H9 (cell line): ENCODE measurements at regions not wholly inside any gene's neighbourhood (a gene's known extent, or its start where the extent isn't known, plus 50 kb on each side); places are given as distances from the start of the nearest gene placed in this dataset.
"Not testable (repeated sequence)": the region's sequence is repeated elsewhere in the genome, so short reads cannot be mapped to it uniquely, and the experiment has no call there.

Experiments
- DNase-seq: peaks from one replicate; pipeline ENCODE4 v3.0.0-alpha.2; 2017
- H2AFZ ChIP-seq: one replicate; pipeline ENCODE4 v1.6.1; 2013; ENCODE audit warnings: mild to moderate bottlenecking, low read length, control low read depth, moderate library complexity
- H2AK5ac ChIP-seq: 2 replicates; pipeline ENCODE4 v1.6.1; 2013; ENCODE audit warnings: low read length, control low read depth, mixed read lengths; ENCODE audit not compliant: insufficient read length
- H2BK120ac ChIP-seq: one replicate; pipeline ENCODE4 v1.6.1; 2013; ENCODE audit warnings: low read depth, mild to moderate bottlenecking, low read length, control low read depth, inconsistent platforms; ENCODE audit not compliant: poor library complexity, severe bottlenecking
- H2BK12ac ChIP-seq: 2 replicates; pipeline ENCODE4 v1.6.1; 2013; ENCODE audit warnings: low read length, control low read depth, mixed read lengths, low read depth; ENCODE audit not compliant: insufficient read length
- H2BK15ac ChIP-seq: 2 replicates; pipeline ENCODE4 v1.6.1; 2013; ENCODE audit warnings: low read depth, low read length, control low read depth
- H2BK20ac ChIP-seq: one replicate; pipeline ENCODE4 v1.6.1; 2013; ENCODE audit warnings: low read depth, mild to moderate bottlenecking, low read length, control low read depth, inconsistent platforms; ENCODE audit not compliant: poor library complexity, severe bottlenecking
- H2BK5ac ChIP-seq: 2 replicates; pipeline ENCODE4 v1.6.1; 2013; ENCODE audit warnings: low read length, control low read depth, mixed read lengths; ENCODE audit not compliant: insufficient read length
- H3K14ac ChIP-seq: 2 replicates; pipeline ENCODE4 v1.6.1; 2013; ENCODE audit warnings: low read length, control low read depth; ENCODE audit not compliant: insufficient read depth
- H3K18ac ChIP-seq: 2 replicates; pipeline ENCODE4 v1.6.1; 2013; ENCODE audit warnings: low read depth, mild to moderate bottlenecking, mixed read lengths, low read length, control low read depth; ENCODE audit not compliant: insufficient read length
- H3K23ac ChIP-seq: 2 replicates; pipeline ENCODE4 v1.6.1; 2013; ENCODE audit warnings: low read length, control low read depth, mixed read lengths, low read depth; ENCODE audit not compliant: insufficient read length
- H3K23me2 ChIP-seq: 2 replicates; pipeline ENCODE4 v1.6.1; 2013; ENCODE audit warnings: low read depth, mild to moderate bottlenecking, mixed read lengths, low read length, control low read depth; ENCODE audit not compliant: insufficient read length, poor library complexity, severe bottlenecking
- H3K27ac ChIP-seq: 2 replicates; pipeline ENCODE4 v1.5.1; 2013; ENCODE audit warnings: low read length, control low read depth, mixed read lengths, low read depth; ENCODE audit not compliant: insufficient read length
- H3K27me3 ChIP-seq: 2 replicates; pipeline ENCODE4 v1.6.1; 2013; ENCODE audit warnings: low read length, control low read depth, inconsistent platforms; ENCODE audit not compliant: insufficient read depth
- H3K4ac ChIP-seq: 2 replicates; pipeline ENCODE4 v1.6.1; 2013; ENCODE audit warnings: low read depth, mild to moderate bottlenecking, control low read depth, inconsistent platforms, low read length, moderate library complexity
- H3K4me1 ChIP-seq: 2 replicates; pipeline ENCODE4 v1.6.1; 2013; ENCODE audit warnings: low read length, control low read depth, inconsistent platforms; ENCODE audit not compliant: insufficient read depth
- H3K4me2 ChIP-seq: 2 replicates; pipeline ENCODE4 v1.6.1; 2013; ENCODE audit warnings: low read length, control low read depth, mixed read lengths; ENCODE audit not compliant: insufficient read length, insufficient read depth
- H3K56ac ChIP-seq: 2 replicates; pipeline ENCODE4 v1.6.1; 2013; ENCODE audit warnings: low read depth, mild to moderate bottlenecking, mixed read lengths, low read length, control low read depth; ENCODE audit not compliant: insufficient read length
- H3K79me1 ChIP-seq: 2 replicates; pipeline ENCODE4 v1.6.1; 2013; ENCODE audit warnings: low read depth, mild to moderate bottlenecking, moderate library complexity, low read length, control low read depth, inconsistent platforms; ENCODE audit not compliant: insufficient read depth, poor library complexity, severe bottlenecking
- H3K79me2 ChIP-seq: 2 replicates; pipeline ENCODE4 v1.6.1; 2013; ENCODE audit warnings: low read length, control low read depth, inconsistent platforms; ENCODE audit not compliant: insufficient read depth
- H3K9ac ChIP-seq: 2 replicates; pipeline ENCODE4 v1.6.1; 2013; ENCODE audit warnings: low read length, control low read depth, mixed read lengths; ENCODE audit not compliant: insufficient read length; ENCODE audit errors: extremely low read depth
- H3K9me3 ChIP-seq: one replicate; pipeline ENCODE4 v1.6.1; 2013; ENCODE audit warnings: low read depth, low read length, inconsistent platforms; ENCODE audit not compliant: control insufficient read depth
- H3T11ph ChIP-seq: one replicate; pipeline ENCODE4 v1.6.1; 2013; ENCODE audit warnings: mild to moderate bottlenecking, low read length, control low read depth, inconsistent platforms
- H4K20me1 ChIP-seq: one replicate; pipeline ENCODE4 v1.6.1; 2013; ENCODE audit not compliant: control insufficient read depth, insufficient read length, insufficient read depth
- H4K5ac ChIP-seq: 2 replicates; pipeline ENCODE4 v1.6.1; 2013; ENCODE audit warnings: low read depth, mild to moderate bottlenecking, mixed read lengths, low read length, control low read depth; ENCODE audit not compliant: insufficient read length
- H4K8ac ChIP-seq: replicated peaks from 2 replicates; pipeline ENCODE4 v1.6.1; 2013; ENCODE audit warnings: low read length, control low read depth, mixed read lengths, low read depth; ENCODE audit not compliant: insufficient read length
- H4K91ac ChIP-seq: 2 replicates; pipeline ENCODE4 v1.6.1; 2013; ENCODE audit warnings: low read depth, mild to moderate bottlenecking, moderate library complexity, mixed read lengths, low read length, control low read depth; ENCODE audit not compliant: insufficient read length
- H3K27ac Mint-ChIP-seq, 3 experiments: 2 replicates in 2 of 3; 3 replicates in 1 of 3; pipeline ENCODE4 v1.8.0; 2020 to 2021; ENCODE audit warnings: mixed read lengths in 3 of 3, mild to moderate bottlenecking in 1 of 3, moderate library complexity in 1 of 3
- H3K27me3 Mint-ChIP-seq: 2 replicates; pipeline ENCODE4 v1.8.0; 2021; ENCODE audit warnings: low read depth, mild to moderate bottlenecking, moderate library complexity, mixed read lengths
- H3K36me3 Mint-ChIP-seq, 3 experiments: 2 replicates in 2 of 3; 3 replicates in 1 of 3; pipeline ENCODE4 v1.8.0; 2020 to 2021; ENCODE audit warnings: low read depth in 3 of 3, mixed read lengths in 3 of 3; ENCODE audit not compliant: insufficient read depth in 1 of 3
- H3K4me1 Mint-ChIP-seq, 2 experiments: 2 replicates each; pipeline ENCODE4 v1.8.0; 2020; ENCODE audit warnings: mixed read lengths in 2 of 2
- H3K4me3 Mint-ChIP-seq, 2 experiments: 2 replicates in 1 of 2; 3 replicates in 1 of 2; pipeline ENCODE4 v1.8.0; 2020 to 2021; ENCODE audit warnings: mild to moderate bottlenecking in 2 of 2, mixed read lengths in 2 of 2, moderate library complexity in 1 of 2
- H3K9me3 Mint-ChIP-seq, 2 experiments: 2 replicates in 1 of 2; 3 replicates in 1 of 2; pipeline ENCODE4 v1.8.0; 2020; ENCODE audit warnings: mild to moderate bottlenecking in 2 of 2, mixed read lengths in 2 of 2, moderate library complexity in 1 of 2
- CTCF ChIP-seq: fragments of 200-600 bp; sonication (generic); conservative IDR thresholded peaks from 3 replicates; pipeline ENCODE4 v1.8.0; 2021; ENCODE audit warnings: antibody characterized with exemption, mild to moderate bottlenecking
- WGBS: extraction: QIAGEN DNeasy Blood & Tissue Kit; methylation state at CpG from one replicate; pipeline ENCODE4 v1.1.7; 2013; ENCODE audit warnings: missing lambda C conversion rate, low lambda C conversion rate, mixed read lengths; ENCODE audit not compliant: insufficient read length; ENCODE audit errors: extremely low coverage; 5-methylcytosine and 5-hydroxymethylcytosine counted together

- DNase-seq, result no peak
- no peak overlapping the region for H3K9ac ChIP-seq
Measured at GRCh38 chr3:25916321-25916720, 126.4 kb downstream of the OXSM start.

GRCh38 chr3:25931967-25932366 is 142.1 kb downstream of the OXSM start:
- DNase-seq, H3T11ph ChIP-seq, H4K5ac ChIP-seq, H3K36me3 Mint-ChIP-seq, H3K79me1 ChIP-seq, H2AK5ac ChIP-seq, H3K9me3 ChIP-seq, H2BK120ac ChIP-seq, H3K4me1 Mint-ChIP-seq, H3K27me3 ChIP-seq, H3K27me3 Mint-ChIP-seq, H3K27ac ChIP-seq, H2AFZ ChIP-seq, H3K27ac Mint-ChIP-seq, H2BK15ac ChIP-seq, H3K56ac ChIP-seq, H4K20me1 ChIP-seq, H3K4me3 Mint-ChIP-seq, H2BK5ac ChIP-seq, H3K4me1 ChIP-seq, H2BK12ac ChIP-seq, H3K9ac ChIP-seq, H4K8ac ChIP-seq, H2BK20ac ChIP-seq, H3K18ac ChIP-seq, H3K23me2 ChIP-seq, H4K91ac ChIP-seq, H3K23ac ChIP-seq, H3K79me2 ChIP-seq, H3K4me2 ChIP-seq, H3K4ac ChIP-seq, H3K14ac ChIP-seq: not testable (repeated sequence)
- peaks cover 10 to 12% of the 10 kb centered on the region in 2 experiments; a peak in 4 of 5 replicates for H3K9me3 Mint-ChIP-seq
- no CpG with 5 or more reads among the region's 6 CpGs for WGBS

More at GRCh38 chr3:25916321-25916720, 126.4 kb downstream of the OXSM start:
- Histone ChIP-seq H3K9me3 (no peaks in the 10 kb centered on the region), H3T11ph (no peak overlapping the region), H3K23me2 (no peaks in the 10 kb centered on the region), H3K79me2 (no peaks in the 10 kb centered on the region), H2AFZ (no peak overlapping the region), H3K14ac (no peak overlapping the region), H2BK120ac (no peak overlapping the region), H3K27ac (no peak overlapping the region), H4K5ac (no peak overlapping the region), H4K91ac (no peak overlapping the region), H4K20me1 (no peaks in the 10 kb centered on the region), H3K79me1 (no peaks in the 10 kb centered on the region), H2BK20ac (no peak overlapping the region), H4K8ac (no peak overlapping the region), H3K23ac (no peak overlapping the region), H3K4me2 (no peak overlapping the region), H2BK15ac (no peak overlapping the region), H3K27me3 (no peaks in the 10 kb centered on the region), H2BK5ac (no peak overlapping the region), H3K18ac (no peak overlapping the region), H2AK5ac (no peak overlapping the region), H3K4me1 (no peaks in the 10 kb centered on the region), H3K56ac (no peak overlapping the region), H3K4ac (no peak overlapping the region), H2BK12ac (no peak overlapping the region)
- Mint-ChIP-seq H3K27me3 (no peaks in the 10 kb centered on the region; the same call in 1 of the 2 replicates), H3K4me3 (no peak overlapping the region), H3K36me3 (no peaks in the 10 kb centered on the region), H3K9me3 (no peaks in the 10 kb centered on the region; a peak in 2 of 5 replicates), H3K4me1 (0 out of 4 replicates have a peak, but pooled peaks cover 0 to 4% of the 10 kb centered on the region in 2 experiments), H3K27ac (no peak overlapping the region)
- no peak for TF ChIP-seq CTCF
- no CpG with 5 or more reads among the region's 1 CpG for WGBS
